ENCODE measurements at regions not wholly inside any gene's neighbourhood (a gene's known extent, or its start where the extent isn't known, plus 50 kb on each side); places are given as distances from the start of the nearest gene placed in this dataset.

GRCh38 chr18:42641996-42642395 is 473.5 kb downstream of the RIT2 start:
- DNase-seq, result no peak

GRCh38 chr18:42644729-42645131 is 470.8 kb downstream of the RIT2 start:
- no peak for DNase-seq

- DNase-seq, result peak; percentile 11
These were observed 466.0 kb downstream of the RIT2 start for GRCh38 chr18:42649331-42650035.

- DNase-seq, result peak; percentile 3
These were observed 460.9 kb downstream of the RIT2 start for GRCh38 chr18:42654556-42654955.

- DNase-seq, result no peak
These were observed 457.9 kb downstream of the RIT2 start for GRCh38 chr18:42657551-42657950.

- no peak for DNase-seq
These were observed 457.3 kb downstream of the RIT2 start for GRCh38 chr18:42658171-42658570.

- no peak for DNase-seq
These were observed 456.3 kb downstream of the RIT2 start for GRCh38 chr18:42659187-42659586.

- DNase-seq, result no peak
These were observed 444.6 kb downstream of the RIT2 start for GRCh38 chr18:42670860-42671259.

GRCh38 chr18:42675810-42676209 is 439.7 kb downstream of the RIT2 start:
- no peak for DNase-seq

- no peak for DNase-seq
These were observed 432.4 kb downstream of the RIT2 start for GRCh38 chr18:42683094-42683493.

- no peak for DNase-seq
These were observed 426.2 kb downstream of the RIT2 start for GRCh38 chr18:42689310-42689709.

Measured in fibroblast of skin of scalp (primary cell).